Liver (tissue), 8 donors: ENCODE measurements at regions not wholly inside any gene's neighbourhood (a gene's known extent, or its start where the extent isn't known, plus 50 kb on each side); places are given as distances from the start of the nearest gene placed in this dataset.

ENCODE experiments used
- DNase-seq: peaks from one replicate; pipeline ENCODE4 v3.0.0-alpha.2; 2017; ENCODE audit warnings: low spot score
- H3K27ac ChIP-seq, 2 donors: one replicate each; pipeline ENCODE4 v1.7.0; 2013; ENCODE audit warnings: inconsistent platforms in 2 of 2, low read length in 2 of 2, control low read depth in 1 of 2, low read depth in 1 of 2, mild to moderate bottlenecking in 1 of 2
- H3K27me3 ChIP-seq, 4 donors: one replicate each; pipeline versions ENCODE4 v1.6.1 to v1.7.0; 2013; ENCODE audit warnings: low read length in 3 of 4, inconsistent platforms in 1 of 4, mild to moderate bottlenecking in 1 of 4, moderate library complexity in 1 of 4; ENCODE audit not compliant: control insufficient read depth in 4 of 4, insufficient read depth in 4 of 4
- H3K36me3 ChIP-seq, 4 donors: one replicate each; pipeline versions ENCODE4 v1.6.1 to v1.7.0; 2013; ENCODE audit warnings: low read length in 3 of 4, mild to moderate bottlenecking in 3 of 4, low read depth in 1 of 4, moderate library complexity in 1 of 4; ENCODE audit not compliant: control insufficient read depth in 4 of 4, insufficient read depth in 3 of 4
- H3K4me1 ChIP-seq, 4 donors: one replicate each; pipeline versions ENCODE4 v1.6.1 to v1.7.0; 2013; ENCODE audit warnings: low read length in 3 of 4, mild to moderate bottlenecking in 3 of 4, moderate library complexity in 1 of 4; ENCODE audit not compliant: control insufficient read depth in 4 of 4, insufficient read depth in 4 of 4
- H3K4me3 ChIP-seq, 3 donors: one replicate each; pipeline versions ENCODE4 v1.6.1 to v1.7.0; 2013; ENCODE audit warnings: low read length in 3 of 3, control low read depth in 1 of 3, low read depth in 1 of 3, mild to moderate bottlenecking in 1 of 3
- H3K9ac ChIP-seq, 2 donors: one replicate each; pipeline ENCODE4 v1.7.0; 2013; ENCODE audit warnings: low read length in 2 of 2, mild to moderate bottlenecking in 2 of 2, moderate library complexity in 2 of 2, control low read depth in 1 of 2, low read depth in 1 of 2
- H3K9me3 ChIP-seq, 4 donors: one replicate each; pipeline versions ENCODE4 v1.6.1 to v1.7.0; 2013; ENCODE audit warnings: low read length in 3 of 4; ENCODE audit not compliant: control insufficient read depth in 4 of 4
- ATF3 ChIP-seq: IDR thresholded peaks from 2 replicates; pipeline ENCODE4 v1.6.1; 2016; ENCODE audit warnings: antibody characterized with exemption
- CTCF ChIP-seq: fragments of 150-350 bp; IDR thresholded peaks from 2 replicates; pipeline ENCODE4 v1.5.1; 2017; ENCODE audit warnings: improper control_type of control experiment, low read depth, low read length; ENCODE audit not compliant: missing input control
- EGR1 ChIP-seq, 2 donors: IDR thresholded peaks; 2 replicates each; pipeline ENCODE4 v1.6.1; 2016 to 2018; ENCODE audit warnings: antibody characterized with exemption in 2 of 2, low read depth in 2 of 2
- FOXA1 ChIP-seq: IDR thresholded peaks from 2 replicates; pipeline ENCODE4 v1.6.1; 2016; ENCODE audit warnings: antibody characterized with exemption
- FOXA2 ChIP-seq: IDR thresholded peaks from 2 replicates; pipeline ENCODE4 v1.6.1; 2016; ENCODE audit warnings: antibody characterized with exemption
- GABPA ChIP-seq, 2 donors: IDR thresholded peaks in 1 of 2; conservative IDR thresholded peaks in 1 of 2; 2 replicates each; pipeline ENCODE4 v1.6.1; 2016; ENCODE audit warnings: antibody characterized with exemption in 2 of 2, mild to moderate bottlenecking in 1 of 2, moderate library complexity in 1 of 2
- HNF4G ChIP-seq: IDR thresholded peaks from 2 replicates; pipeline ENCODE4 v1.6.1; 2016; ENCODE audit warnings: antibody characterized with exemption
- JUND ChIP-seq, 2 donors: IDR thresholded peaks; 2 replicates each; pipeline ENCODE4 v1.6.1; 2016; ENCODE audit warnings: antibody characterized with exemption in 2 of 2
- MAX ChIP-seq: IDR thresholded peaks from 2 replicates; pipeline ENCODE4 v1.6.1; 2016; ENCODE audit warnings: antibody characterized with exemption
- NR2F2 ChIP-seq: IDR thresholded peaks from 2 replicates; pipeline ENCODE4 v1.6.1; 2016; ENCODE audit warnings: antibody characterized with exemption
- RAD21 ChIP-seq, 2 donors: IDR thresholded peaks; 2 replicates each; pipeline ENCODE4 v1.6.1; 2016; ENCODE audit warnings: antibody characterized with exemption in 2 of 2, mild to moderate bottlenecking in 2 of 2
- RXRA ChIP-seq, 2 donors: IDR thresholded peaks; 2 replicates each; pipeline ENCODE4 v1.6.1; 2017 to 2018; ENCODE audit warnings: antibody characterized with exemption in 2 of 2, mild to moderate bottlenecking in 1 of 2
- SP1 ChIP-seq: IDR thresholded peaks from 2 replicates; pipeline ENCODE4 v1.6.1; 2018; ENCODE audit warnings: antibody characterized with exemption, mild to moderate bottlenecking
- TAF1 ChIP-seq: conservative IDR thresholded peaks from 2 replicates; pipeline ENCODE4 v1.6.1; 2016; ENCODE audit warnings: antibody characterized with exemption, mild to moderate bottlenecking
- YY1 ChIP-seq: IDR thresholded peaks from 2 replicates; pipeline ENCODE4 v1.6.1; 2016; ENCODE audit warnings: antibody characterized with exemption, mild to moderate bottlenecking
- ZBTB33 ChIP-seq: IDR thresholded peaks from 2 replicates; pipeline ENCODE4 v1.6.1; 2016; ENCODE audit warnings: antibody characterized with exemption
- WGBS: extraction: QIAGEN DNeasy Blood & Tissue Kit; methylation state at CpG from one replicate; pipeline ENCODE4 v1.1.7; 2013; 5-methylcytosine and 5-hydroxymethylcytosine counted together
- donor health status: healthy.
- donor health status: healthy.
- donor health status: healthy.
- donor health status: healthy.
- donor health status: healthy.

GRCh38 chr16:50948268-50948930 is 202.7 kb downstream of the SALL1 start:
- Histone ChIP-seq H3K4me1 (no peaks in the 10 kb centered on the region), H3K36me3 (no peaks in the 10 kb centered on the region), H3K4me3 (no peak overlapping the region), H3K9me3 (no peaks in the 10 kb centered on the region), H3K27ac (no peak overlapping the region), H3K9ac (no peak overlapping the region), H3K27me3 (no peaks in the 10 kb centered on the region)
- TF ChIP-seq YY1 = no peak
- no peak for TF ChIP-seq ZBTB33
- TF ChIP-seq HNF4G = no peak
- TF ChIP-seq FOXA2 = no peak
- TF ChIP-seq RAD21 (IDR thresholded peaks at IDR 0.05) = no peak
- no peak for TF ChIP-seq FOXA1
- no peak for TF ChIP-seq SP1
- TF ChIP-seq JUND (IDR thresholded peaks at IDR 0.05) = no peak
- TF ChIP-seq RXRA (IDR thresholded peaks at IDR 0.05) = no peak
- no peak for TF ChIP-seq EGR1 (IDR thresholded peaks at IDR 0.05; ENCODE audit: low read depth in 2 of 2)
- no peak for TF ChIP-seq MAX
- no peak for TF ChIP-seq NR2F2
- no peak for TF ChIP-seq GABPA (IDR thresholded peaks at IDR 0.05 in 1 of 2, conservative IDR thresholded peaks at IDR 0.05 in 1 of 2)
- TF ChIP-seq ATF3 = no peak
- TF ChIP-seq TAF1 = no peak
- WGBS = 92% methylated on average over 22 of the region's 22 CpGs
- no peak for DNase-seq

- no peaks in the 10 kb centered on the region for H3K36me3 ChIP-seq
- TF ChIP-seq MAX (no peak), CTCF (no peak), SP1 (no peak), HNF4G (no peak), FOXA1 (no peak), FOXA2 (no peak), RAD21 (IDR thresholded peaks at IDR 0.05) (no peak), RXRA (IDR thresholded peaks at IDR 0.05) (no peak), NR2F2 (no peak), ATF3 (no peak)
- DNase-seq = no peak
- no peak overlapping the region for H3K4me3 ChIP-seq
- WGBS = 100% methylated on average over 1 of the region's 1 CpG
- no peaks in the 10 kb centered on the region for H3K4me1 ChIP-seq
- no peaks in the 10 kb centered on the region for H3K9me3 ChIP-seq
- no peaks in the 10 kb centered on the region for H3K27me3 ChIP-seq
- H3K27ac ChIP-seq = no peak overlapping the region
- H3K9ac ChIP-seq = no peak overlapping the region
Observed at GRCh38 chr16:50947826-50948225, 203.2 kb downstream of the SALL1 start.
